GM23248 (cell line): ENCODE measurements at regions not wholly inside any gene's neighbourhood (a gene's known extent, or its start where the extent isn't known, plus 50 kb on each side); places are given as distances from the start of the nearest gene placed in this dataset.

Experiments used
- EZH2 ChIP-seq: fragments of 200-600 bp; sonication (generic); IDR thresholded peaks from 2 replicates; pipeline ENCODE4 v1.6.1; 2018; ENCODE audit warnings: antibody characterized with exemption, mild to moderate bottlenecking; ENCODE audit not compliant: insufficient read depth, poor library complexity, severe bottlenecking
- EZH2phosphoT487 ChIP-seq: fragments of 200-600 bp; sonication (generic); IDR thresholded peaks from 2 replicates; pipeline ENCODE4 v1.6.1; 2018; ENCODE audit warnings: antibody characterized with exemption, moderate library complexity, mild to moderate bottlenecking, low read depth; ENCODE audit not compliant: insufficient read depth

- TF ChIP-seq EZH2 (no peak), EZH2phosphoT487 (no peak)
Observed at GRCh38 chr4:24659241-24659961, 75.0 kb upstream of the DHX15 start.
